Neuronal stem cell (in vitro differentiated cells): ENCODE measurements at regions not wholly inside any gene's neighbourhood (a gene's known extent, or its start where the extent isn't known, plus 50 kb on each side); places are given as distances from the start of the nearest gene placed in this dataset.
A peak's percentile ranks its signal among the peaks of the same experiment; 100 is the strongest.

ENCODE experiments used
- DNase-seq: peaks from one replicate; pipeline ENCODE4 v3.0.0-alpha.2; 2013; ENCODE audit warnings: low spot score
- H2AFZ ChIP-seq: one replicate; pipeline ENCODE4 v1.6.1; 2013; ENCODE audit warnings: mild to moderate bottlenecking, low read length, inconsistent platforms
- H2AK5ac ChIP-seq: 2 replicates; pipeline ENCODE4 v1.6.1; 2013; ENCODE audit warnings: low read depth, mild to moderate bottlenecking, inconsistent platforms, low read length, moderate library complexity, mixed read lengths
- H2BK120ac ChIP-seq: 2 replicates; pipeline ENCODE4 v1.6.1; 2013; ENCODE audit warnings: low read depth, mild to moderate bottlenecking, inconsistent platforms, low read length, moderate library complexity, mixed read lengths
- H2BK12ac ChIP-seq: one replicate; pipeline ENCODE4 v1.6.1; 2013; ENCODE audit warnings: low read length, inconsistent platforms
- H2BK15ac ChIP-seq: 2 replicates; pipeline ENCODE4 v1.6.1; 2013; ENCODE audit warnings: mild to moderate bottlenecking, low read length, inconsistent platforms, mixed read lengths
- H2BK5ac ChIP-seq: one replicate; pipeline ENCODE4 v1.6.1; 2013; ENCODE audit warnings: inconsistent platforms, mild to moderate bottlenecking, low read length, moderate library complexity
- H3K14ac ChIP-seq: one replicate; pipeline ENCODE4 v1.6.1; 2013; ENCODE audit warnings: low read length, inconsistent platforms
- H3K18ac ChIP-seq: 2 replicates; pipeline ENCODE4 v1.6.1; 2013; ENCODE audit warnings: low read length, inconsistent platforms
- H3K23ac ChIP-seq: 2 replicates; pipeline ENCODE4 v1.6.1; 2013; ENCODE audit warnings: low read depth, mild to moderate bottlenecking, mixed read lengths, low read length, inconsistent platforms; ENCODE audit not compliant: poor library complexity
- H3K27ac ChIP-seq: replicated peaks from 3 replicates; pipeline ENCODE4 v1.5.1; 2013; ENCODE audit warnings: low read length, inconsistent platforms
- H3K27me3 ChIP-seq, 3 experiments: 2 replicates each; pipeline ENCODE4 v1.6.1; 2013; ENCODE audit warnings: low read length in 3 of 3, mild to moderate bottlenecking in 2 of 3, inconsistent platforms in 1 of 3, low read depth in 1 of 3, mixed read lengths in 1 of 3, moderate library complexity in 1 of 3; ENCODE audit not compliant: control insufficient read depth in 3 of 3, insufficient read depth in 3 of 3
- H3K36me3 ChIP-seq, 2 donors: replicated peaks in 1 of 2; 2 replicates each; pipeline ENCODE4 v1.6.1; 2013; ENCODE audit warnings: low read length in 2 of 2; ENCODE audit not compliant: control insufficient read depth in 2 of 2, insufficient read depth in 2 of 2
- H3K4ac ChIP-seq: 2 replicates; pipeline ENCODE4 v1.6.1; 2013; ENCODE audit warnings: inconsistent platforms, mild to moderate bottlenecking, low read length, moderate library complexity
- H3K4me1 ChIP-seq, 2 donors: 1 replicate in 1 of 2; 2 replicates in 1 of 2; pipeline ENCODE4 v1.6.1; 2013; ENCODE audit warnings: low read length in 2 of 2, low read depth in 1 of 2; ENCODE audit not compliant: control insufficient read depth in 2 of 2, insufficient read depth in 1 of 2
- H3K4me2 ChIP-seq: one replicate; pipeline ENCODE4 v1.6.1; 2013; ENCODE audit warnings: mild to moderate bottlenecking, low read length, inconsistent platforms; ENCODE audit not compliant: insufficient read depth, poor library complexity, severe bottlenecking
- H3K4me3 ChIP-seq, 2 donors: 2 replicates each; pipeline ENCODE4 v1.5.1; 2013; ENCODE audit warnings: low read length in 2 of 2, mild to moderate bottlenecking in 2 of 2, inconsistent platforms in 1 of 2, moderate library complexity in 1 of 2
- H3K79me1 ChIP-seq: one replicate; pipeline ENCODE4 v1.6.1; 2013; ENCODE audit warnings: low read depth, mild to moderate bottlenecking, inconsistent platforms, low read length, moderate library complexity
- H3K9ac ChIP-seq: one replicate; pipeline ENCODE4 v1.6.1; 2013; ENCODE audit warnings: mild to moderate bottlenecking, low read depth, low read length, inconsistent platforms; ENCODE audit not compliant: poor library complexity
- H3K9me3 ChIP-seq, 2 donors: replicated peaks in 1 of 2; 2 replicates each; pipeline versions ENCODE3 to v1.6.1; 2013; ENCODE audit warnings: low read length in 2 of 2, mild to moderate bottlenecking in 2 of 2, inconsistent platforms in 1 of 2, low read depth in 1 of 2, mixed read lengths in 1 of 2, moderate library complexity in 1 of 2; ENCODE audit not compliant: control insufficient read depth in 2 of 2, insufficient read depth in 1 of 2
- H4K8ac ChIP-seq: one replicate; pipeline ENCODE4 v1.6.1; 2013; ENCODE audit warnings: low read depth, mild to moderate bottlenecking, inconsistent platforms, low read length, moderate library complexity
- H4K91ac ChIP-seq: one replicate; pipeline ENCODE4 v1.6.1; 2013; ENCODE audit warnings: low read length, low read depth, mild to moderate bottlenecking, inconsistent platforms; ENCODE audit not compliant: poor library complexity
- WGBS, 2 donors: extraction: QIAGEN DNeasy Blood & Tissue Kit; methylation state at CpG; one replicate each; pipeline ENCODE4 v1.1.7; 2013; ENCODE audit warnings: missing lambda C conversion rate in 2 of 2, mixed read lengths in 1 of 2; ENCODE audit not compliant: insufficient read length in 2 of 2, insufficient replicate concordance in 1 of 2; ENCODE audit errors: extremely low coverage in 2 of 2; 5-methylcytosine and 5-hydroxymethylcytosine counted together

GRCh38 chr1:4153571-4153970 is 253.5 kb upstream of the C1orf174 start:
- H2AFZ ChIP-seq = no peak overlapping the region
- H3K4me2 ChIP-seq = no peak overlapping the region
- H3K18ac ChIP-seq = no peak overlapping the region
- no peak overlapping the region for H2BK12ac ChIP-seq
- H3K4ac ChIP-seq = no peak overlapping the region
- no peak overlapping the region for H3K23ac ChIP-seq
- H2BK120ac ChIP-seq = no peak overlapping the region
- H2BK15ac ChIP-seq = no peak overlapping the region
- H3K27me3 ChIP-seq = peaks cover 0 to 17% (median 0%) of the 10 kb centered on the region in 3 experiments
- H4K8ac ChIP-seq = no peak overlapping the region
- no peak overlapping the region for H3K27ac ChIP-seq
- no peak overlapping the region for H2BK5ac ChIP-seq
- H3K4me1 ChIP-seq = peaks cover 0 to 6% of the 10 kb centered on the region in 2 donors
- H3K9ac ChIP-seq = no peak overlapping the region
- no peak overlapping the region for H4K91ac ChIP-seq
- H3K14ac ChIP-seq = no peak overlapping the region
- H3K9me3 ChIP-seq = no peaks in the 10 kb centered on the region
- no peak overlapping the region for H2AK5ac ChIP-seq
- no peaks in the 10 kb centered on the region for H3K79me1 ChIP-seq
- WGBS, 2 donors = no CpG with 5 or more reads among the region's 5 CpGs
- no peaks in the 10 kb centered on the region for H3K36me3 ChIP-seq
- no peak overlapping the region for H3K4me3 ChIP-seq
- no peak for DNase-seq

DNA sequence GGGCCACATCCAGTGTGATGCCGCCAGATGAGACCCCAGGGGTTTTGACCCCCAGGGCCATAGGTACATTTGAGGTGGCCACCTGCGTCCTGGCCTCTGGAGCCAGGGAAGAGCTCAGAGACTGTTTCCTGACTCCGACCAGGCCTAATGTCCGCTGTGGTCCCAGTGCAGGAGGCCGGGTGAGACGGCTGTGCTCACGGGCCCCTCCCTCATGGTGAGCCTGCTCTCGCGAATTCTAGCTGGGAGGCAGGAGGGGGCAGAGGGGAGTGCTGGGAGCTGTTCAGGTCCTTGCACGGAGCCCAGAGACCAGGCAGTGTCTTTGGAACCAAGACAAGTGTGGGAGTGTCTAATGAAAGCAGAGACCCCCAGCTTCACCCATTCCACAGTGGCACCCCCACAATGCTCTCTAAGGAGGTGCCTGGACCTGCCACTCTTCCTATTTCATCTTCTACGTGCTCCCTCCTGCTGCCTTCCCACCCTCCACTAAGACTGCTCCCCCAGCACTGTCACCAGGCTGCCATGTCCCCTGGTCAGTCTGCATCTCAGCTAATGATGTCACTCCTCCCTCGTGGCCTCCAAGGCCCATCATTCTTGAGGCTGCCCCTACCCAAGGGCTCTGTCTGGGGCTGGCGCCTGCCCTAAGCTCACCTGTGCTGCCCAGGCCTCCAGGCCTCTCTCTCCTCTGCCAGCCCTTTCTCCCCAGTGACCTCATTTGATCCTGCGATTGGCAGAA is 256.3 kb upstream of the C1orf174 start:
- H3K9me3 ChIP-seq = peaks cover 0 to 5% of the 10 kb centered on the region in 2 donors
- no peak overlapping the region for H3K23ac ChIP-seq
- DNase-seq = no peak
- no peak overlapping the region for H3K4me2 ChIP-seq
- H2BK120ac ChIP-seq = peak overlapping the region; percentile 51
- no peak overlapping the region for H3K4me3 ChIP-seq
- no peak overlapping the region for H2BK5ac ChIP-seq
- peaks cover 1% of the 10 kb centered on the region for H3K79me1 ChIP-seq
- H3K9ac ChIP-seq = no peak overlapping the region
- peak overlapping the region; percentile 72 for H3K18ac ChIP-seq
- peak overlapping the region; percentile 50 for H4K8ac ChIP-seq
- H3K4ac ChIP-seq = peak overlapping the region; percentile 41
- no peaks in the 10 kb centered on the region for H3K27me3 ChIP-seq
- no peak overlapping the region for H2AFZ ChIP-seq
- no peak overlapping the region for H2BK12ac ChIP-seq
- H2BK15ac ChIP-seq = peak overlapping the region; percentile 25
- H4K91ac ChIP-seq = no peak overlapping the region
- H3K14ac ChIP-seq = no peak overlapping the region
- no CpG with 5 or more reads among the region's 14 CpGs for WGBS, 2 donors
- no peaks in the 10 kb centered on the region for H3K36me3 ChIP-seq
- no peak overlapping the region for H3K27ac ChIP-seq
- H3K4me1 ChIP-seq = peaks cover 0 to 2% of the 10 kb centered on the region in 2 donors
- peak overlapping the region; percentile 86 for H2AK5ac ChIP-seq

- H3K9ac ChIP-seq = no peak overlapping the region
- peak overlapping the region; percentile 70 for H2AK5ac ChIP-seq
- peak overlapping the region; percentile 87 for H3K23ac ChIP-seq
- peaks cover 0 to 5% of the 10 kb centered on the region in 2 donors for H3K9me3 ChIP-seq
- H3K79me1 ChIP-seq = peaks cover 1% of the 10 kb centered on the region
- no peak overlapping the region for H2BK12ac ChIP-seq
- DNase-seq = no peak
- H2BK120ac ChIP-seq = no peak overlapping the region
- no CpG with 5 or more reads among the region's 7 CpGs for WGBS, 2 donors
- no peak overlapping the region for H2BK15ac ChIP-seq
- no peak overlapping the region for H3K14ac ChIP-seq
- no peak overlapping the region for H4K91ac ChIP-seq
- H3K27ac ChIP-seq = no peak overlapping the region
- H3K4me1 ChIP-seq = peaks cover 0 to 4% of the 10 kb centered on the region in 2 donors
- H2BK5ac ChIP-seq = no peak overlapping the region
- H3K4me3 ChIP-seq = no peak overlapping the region
- H4K8ac ChIP-seq = no peak overlapping the region
- no peaks in the 10 kb centered on the region for H3K36me3 ChIP-seq
- H3K4ac ChIP-seq = no peak overlapping the region
- no peak overlapping the region for H2AFZ ChIP-seq
- no peak overlapping the region for H3K4me2 ChIP-seq
- peaks cover 0 to 3% (median 0%) of the 10 kb centered on the region in 3 experiments for H3K27me3 ChIP-seq
- H3K18ac ChIP-seq = peak overlapping the region; percentile 81
These were observed 260.1 kb upstream of the C1orf174 start for GRCh38 chr1:4160181-4160580.

DNA sequence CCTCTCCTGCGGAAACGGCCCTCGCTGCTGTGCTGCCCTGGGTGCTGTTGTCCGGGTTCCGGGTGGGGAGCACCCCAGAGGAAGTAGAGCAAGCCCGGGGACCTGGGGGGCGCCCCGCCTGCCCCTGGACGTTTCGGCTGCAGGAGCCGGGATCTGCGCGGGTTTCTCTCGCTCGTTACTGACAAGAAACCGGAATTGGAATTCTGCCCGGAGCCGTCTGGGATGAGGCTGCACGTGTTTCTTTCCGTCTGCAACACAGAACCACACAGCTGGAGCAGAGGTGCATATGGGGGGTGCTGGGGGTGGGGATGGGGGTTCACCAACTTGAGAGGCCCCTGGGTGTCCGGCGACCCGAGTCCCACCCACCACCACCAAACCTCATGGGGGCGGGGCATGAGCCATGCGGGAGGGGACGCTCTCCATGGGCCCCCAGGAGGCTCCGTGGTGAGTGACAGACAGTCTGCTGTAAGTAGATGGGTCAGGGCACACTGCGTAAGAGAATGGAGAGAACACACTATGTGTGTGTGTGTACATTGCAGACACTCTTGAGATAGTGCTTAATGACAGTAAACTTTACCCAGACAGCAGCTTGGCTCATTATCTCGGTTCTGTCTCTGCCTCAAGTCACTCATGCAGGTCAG is 261.4 kb upstream of the C1orf174 start:
- Histone ChIP-seq H3K4me3 (no peak overlapping the region), H2BK15ac (no peak overlapping the region), H3K27me3 (peaks cover 0 to 7% (median 0%) of the 10 kb centered on the region in 3 experiments), H3K4me2 (no peak overlapping the region), H2BK12ac (no peak overlapping the region), H3K18ac (peak overlapping the region; percentile 35), H4K8ac (no peak overlapping the region), H2BK5ac (no peak overlapping the region), H2BK120ac (no peak overlapping the region), H4K91ac (no peak overlapping the region), H2AFZ (no peak overlapping the region), H2AK5ac (peak overlapping the region; percentile 30), H3K27ac (no peak overlapping the region), H3K9me3 (peaks cover 0 to 5% of the 10 kb centered on the region in 2 donors), H3K79me1 (peaks cover 1% of the 10 kb centered on the region), H3K4ac (no peak overlapping the region), H3K36me3 (no peaks in the 10 kb centered on the region), H3K4me1 (peaks cover 0 to 6% of the 10 kb centered on the region in 2 donors), H3K23ac (no peak overlapping the region), H3K9ac (no peak overlapping the region), H3K14ac (no peak overlapping the region)
- no CpG with 5 or more reads among the region's 29 CpGs for WGBS, 2 donors
- no peak for DNase-seq
